H1 (cell line): ENCODE measurements at regions not wholly inside any gene's neighbourhood (a gene's known extent, or its start where the extent isn't known, plus 50 kb on each side); places are given as distances from the start of the nearest gene placed in this dataset.

ENCODE experiments used
- RAD21 ChIP-seq, 2 experiments: IDR thresholded peaks in 1 of 2; conservative IDR thresholded peaks in 1 of 2; 2 replicates each; pipeline ENCODE4 v1.6.1; 2011; ENCODE audit warnings: low read depth in 2 of 2, low read length in 2 of 2, improper control_type of control experiment in 1 of 2, inconsistent platforms in 1 of 2, mild to moderate bottlenecking in 1 of 2, moderate library complexity in 1 of 2

DNA sequence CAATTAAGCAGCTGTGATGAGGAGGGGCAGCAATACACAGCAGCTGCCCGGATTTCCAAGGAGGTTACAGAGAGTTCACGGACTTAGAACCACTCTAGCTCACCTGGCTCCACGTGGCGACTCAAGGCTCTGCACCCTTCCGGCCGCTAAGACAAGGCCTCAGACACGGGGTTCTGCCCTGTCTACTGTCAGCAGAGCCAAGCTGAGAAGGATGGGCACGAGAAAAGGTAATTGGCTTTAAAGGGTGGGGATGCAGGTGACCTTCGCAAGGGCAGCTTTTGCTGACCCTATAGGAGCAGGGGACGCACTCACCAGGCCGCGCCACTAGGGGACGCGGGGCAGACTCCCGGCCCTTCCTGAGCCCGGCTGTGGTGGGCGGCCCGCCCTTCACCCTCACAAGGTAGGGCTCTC is 152.4 kb downstream of the KIF20B start (continued):
- peak; percentile 58 to 66 for TF ChIP-seq RAD21 (IDR thresholded peaks at IDR 0.05 in 1 of 2, conservative IDR thresholded peaks at IDR 0.05 in 1 of 2; ENCODE audit: low read depth in 2 of 2, low read length in 2 of 2)
- TF ChIP-seq, all 59 proteins: peak for 3
